NCI-H2196 (cell line): ENCODE measurements at regions not wholly inside any gene's neighbourhood (a gene's known extent, or its start where the extent isn't known, plus 50 kb on each side); places are given as distances from the start of the nearest gene placed in this dataset.
"Not testable (repeated sequence)": the region's sequence is repeated elsewhere in the genome, so short reads cannot be mapped to it uniquely, and the experiment has no call there.

Source experiments
- DNase-seq: peaks from one replicate; lab custom pipeline; 2025; ENCODE audit not compliant: unreplicated experiment; lab: John Stamatoyannopoulos, UW

- no peak for DNase-seq
Measured at GRCh38 chr2:115904516-115904915, 1462.1 kb downstream of the DPP10 start.

DNA sequence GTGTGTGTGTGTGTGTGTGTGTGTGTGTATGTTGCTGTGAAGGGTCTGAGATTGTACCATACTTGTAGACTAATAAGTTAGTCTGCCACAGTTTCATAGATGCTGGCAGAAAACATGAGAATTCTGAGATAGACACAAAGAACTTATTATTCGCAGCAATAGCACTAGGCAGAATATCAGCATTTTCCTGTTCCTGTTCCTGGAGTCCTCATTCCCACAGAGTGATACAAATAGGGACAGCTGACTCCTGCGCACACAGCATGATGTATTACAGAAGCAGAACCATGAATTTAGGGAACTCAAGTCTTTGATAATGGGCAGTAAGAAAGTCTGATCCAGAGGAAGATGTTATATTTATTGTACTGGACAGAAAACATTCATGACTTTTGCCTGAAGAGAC lies 1466.3 kb downstream of the DPP10 start:
- DNase-seq, result no peak

DNA sequence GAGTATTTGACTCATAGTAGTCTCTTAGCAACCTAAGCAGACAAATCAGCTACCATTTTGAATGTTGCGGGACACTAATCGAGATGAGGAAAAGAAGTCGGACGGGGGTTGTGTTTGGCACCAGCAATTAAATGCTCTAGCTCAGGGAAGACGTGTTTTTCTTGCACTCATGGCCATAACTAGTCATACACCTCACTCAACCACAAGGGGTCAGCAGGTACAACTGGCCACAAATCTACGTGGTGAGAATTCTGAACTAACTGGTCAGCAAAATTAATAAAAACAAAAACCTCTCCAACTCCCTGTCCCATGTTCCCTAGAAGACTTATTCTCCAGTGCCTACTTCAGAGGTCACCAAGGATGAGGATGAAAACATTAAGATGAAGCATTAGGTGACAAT lies 1467.8 kb downstream of the DPP10 start:
- no peak for DNase-seq

DNA sequence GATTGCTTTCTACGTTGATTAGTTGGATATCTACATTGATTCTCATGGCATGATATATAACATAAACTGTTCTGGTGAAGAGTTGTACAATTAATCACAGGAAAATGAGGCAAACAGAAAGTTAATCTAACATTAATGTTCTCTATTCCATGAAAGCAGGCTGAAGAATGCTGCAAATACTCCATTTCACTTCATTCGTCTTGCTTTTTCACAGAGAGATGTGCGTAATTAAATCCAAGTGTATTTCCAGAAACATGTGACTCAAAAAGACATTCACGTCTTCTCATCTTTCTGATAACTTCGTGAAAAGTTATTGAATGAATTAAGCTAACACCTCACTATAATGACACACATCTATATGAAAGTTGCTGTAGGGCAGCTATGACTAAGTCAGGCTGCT lies 1471.5 kb downstream of the DPP10 start:
- DNase-seq, result no peak

DNA sequence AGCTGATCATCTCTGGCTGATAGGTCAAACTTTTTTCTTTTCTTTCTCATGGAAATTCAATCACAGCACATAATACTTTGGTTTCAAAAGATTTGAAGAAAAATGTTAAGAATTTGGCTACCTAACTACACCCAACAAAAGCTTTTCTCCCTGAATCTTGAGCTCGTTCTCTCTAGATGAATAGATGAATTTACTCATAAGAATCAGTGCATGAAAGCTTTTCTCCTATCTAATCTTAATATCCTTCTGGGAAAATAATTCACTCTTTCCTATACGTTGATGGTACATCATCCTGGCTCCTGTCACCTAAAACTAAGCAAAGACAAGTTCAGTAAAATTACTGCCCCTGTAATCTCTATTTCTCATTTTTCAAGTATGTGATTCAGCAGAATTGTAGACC lies 1479.1 kb downstream of the DPP10 start:
- no peak for DNase-seq

DNA sequence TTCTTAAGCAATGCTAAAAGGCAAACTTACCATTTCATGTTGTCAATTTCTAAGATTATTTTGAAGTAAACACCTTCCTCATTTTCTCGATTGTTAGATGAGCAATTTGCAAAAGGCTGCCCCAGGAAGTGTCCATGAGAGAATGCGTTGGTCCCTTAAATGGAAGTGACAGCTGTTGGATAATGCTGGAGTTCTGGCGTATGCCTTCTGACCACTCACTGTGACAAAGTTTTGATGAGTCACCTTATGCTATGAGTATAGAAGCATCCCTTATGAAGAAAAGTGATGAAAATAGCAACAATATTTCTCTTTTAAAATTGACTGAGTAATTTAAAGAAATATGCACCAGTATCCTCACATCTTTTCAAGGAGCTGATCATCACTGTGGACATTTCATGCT lies 1497.5 kb downstream of the DPP10 start:
- no peak for DNase-seq

DNA sequence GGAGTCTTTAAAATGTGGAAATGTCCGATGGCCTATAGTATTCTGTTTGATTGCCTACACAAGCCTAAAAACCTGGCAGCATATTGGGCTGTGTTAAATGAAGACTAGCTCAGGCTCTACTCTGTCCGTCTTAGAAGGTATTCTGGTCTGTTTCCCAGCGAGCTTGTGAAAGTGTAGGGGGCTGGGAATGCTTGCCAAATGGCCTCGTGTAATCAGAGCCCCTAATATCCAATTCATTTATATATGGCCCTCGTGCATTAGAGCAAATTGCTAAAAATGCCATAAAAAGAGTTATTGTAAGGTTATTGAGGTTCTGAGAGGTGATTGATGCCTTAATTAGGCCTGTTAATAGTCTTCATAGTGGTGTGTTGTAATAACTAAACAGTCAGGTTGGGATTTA lies 1500.4 kb downstream of the DPP10 start:
- no peak for DNase-seq

- no peak for DNase-seq
Measured at GRCh38 chr2:115946341-115946740, 1503.9 kb downstream of the DPP10 start.

- DNase-seq, result no peak
Measured at GRCh38 chr2:115946891-115947290, 1504.5 kb downstream of the DPP10 start.

DNA sequence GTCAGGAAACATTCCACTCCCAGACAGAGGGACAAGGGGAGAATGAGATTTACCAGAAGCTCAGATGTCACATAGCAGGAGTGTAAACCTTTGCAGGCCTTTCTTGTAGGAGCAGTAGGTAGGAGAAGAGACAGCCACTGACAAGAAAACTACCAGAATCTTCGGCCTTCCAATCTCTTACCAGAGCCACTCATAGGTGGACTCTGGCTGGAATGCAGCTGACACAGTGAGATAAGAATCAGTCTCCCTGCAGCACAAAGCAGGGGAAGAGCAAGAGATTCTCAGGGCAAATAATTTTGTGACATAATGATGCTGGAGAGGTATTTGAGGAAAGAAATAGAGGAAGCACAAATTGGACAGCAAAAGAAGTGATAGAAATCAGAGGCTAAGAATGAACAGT lies 1534.5 kb downstream of the DPP10 start:
- no peak for DNase-seq

GRCh38 chr2:115999039-115999438 lies 1556.6 kb downstream of the DPP10 start:
- DNase-seq, result no peak

DNA sequence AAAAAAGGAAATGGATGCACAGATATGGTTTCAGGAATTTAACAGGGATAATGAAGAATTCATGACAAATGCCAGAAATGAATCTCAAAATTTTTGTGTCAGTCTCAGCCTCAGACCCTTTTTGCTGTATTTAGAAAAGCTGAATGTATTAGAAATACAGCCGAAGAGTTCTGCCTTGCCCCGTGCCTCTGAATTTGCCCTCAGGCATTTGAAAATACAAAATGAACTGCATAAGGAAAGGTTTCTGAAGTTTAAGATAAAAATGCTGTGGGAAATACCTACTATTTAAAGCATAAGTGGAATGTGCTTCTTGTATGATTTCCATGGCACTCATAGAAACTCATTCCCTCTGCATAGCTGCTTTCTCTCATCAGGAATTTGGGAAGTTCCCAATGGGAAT lies 1580.6 kb downstream of the DPP10 start:
- no peak for DNase-seq

DNA sequence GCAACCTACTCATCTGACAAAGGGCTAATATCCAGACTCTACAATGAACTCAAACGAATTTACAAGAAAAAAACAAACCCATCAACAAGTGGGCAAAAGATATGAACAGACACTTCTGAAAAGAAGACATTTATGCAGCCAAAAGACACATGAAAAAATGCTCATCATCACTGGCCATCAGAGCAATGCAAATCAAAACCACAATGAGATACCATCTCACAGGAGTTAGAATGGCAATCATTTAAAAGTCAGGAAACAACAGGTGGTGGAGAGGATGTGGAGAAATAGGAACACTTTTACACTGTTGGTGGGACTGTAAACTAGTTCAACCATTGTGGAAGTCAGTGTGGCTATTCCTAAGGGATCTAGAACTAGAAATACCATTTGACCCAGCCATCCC lies 1596.3 kb downstream of the DPP10 start:
- DNase-seq, result not testable (repeated sequence)

DNA sequence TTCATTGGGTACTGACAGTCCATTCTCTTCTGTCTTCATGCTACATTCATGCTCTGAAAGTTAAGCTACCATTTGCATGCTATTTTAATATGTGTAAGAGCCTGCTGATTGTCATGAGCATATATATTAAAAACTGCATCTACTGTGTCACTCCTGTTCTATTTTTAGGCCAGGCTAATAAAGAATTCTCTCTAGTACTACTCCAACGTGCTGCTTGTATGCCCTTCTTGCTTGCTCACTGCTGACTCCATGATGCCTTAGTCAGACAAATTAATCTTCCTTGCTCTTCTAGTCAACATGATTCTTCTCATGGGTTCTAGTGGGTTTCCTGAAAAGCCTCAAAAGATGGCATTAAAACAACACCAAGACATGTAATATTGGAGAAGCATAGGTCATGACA lies 1600.1 kb downstream of the DPP10 start:
- no peak for DNase-seq

DNA sequence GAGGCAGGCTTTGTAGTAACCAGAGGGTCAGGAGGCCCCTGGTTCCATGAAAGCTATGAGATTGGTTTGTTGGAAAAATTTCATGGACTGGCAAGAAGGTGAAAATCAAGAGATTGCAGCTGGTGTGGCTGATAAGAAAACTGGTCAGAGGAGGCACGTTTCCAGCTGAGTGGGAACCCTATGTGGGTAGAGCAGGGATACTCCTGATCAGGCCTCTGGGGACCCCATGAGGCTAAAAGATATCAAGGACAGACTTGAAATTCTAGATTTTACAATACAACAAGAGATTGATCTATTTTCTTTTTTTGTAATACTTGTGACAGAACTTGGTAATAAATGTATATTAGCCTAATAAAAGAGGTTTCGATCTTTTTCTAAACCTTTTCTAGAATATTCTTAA lies 1615.1 kb downstream of the DPP10 start:
- DNase-seq, result no peak

GRCh38 chr2:116061023-116061422 lies 1618.6 kb downstream of the DPP10 start:
- no peak for DNase-seq

- DNase-seq, result no peak
Measured at GRCh38 chr2:116073731-116074130, 1631.3 kb downstream of the DPP10 start.

- DNase-seq, result no peak
Measured at GRCh38 chr2:116074161-116074560, 1631.7 kb downstream of the DPP10 start.

- no peak for DNase-seq
Measured at GRCh38 chr2:116088236-116088635, 1645.8 kb downstream of the DPP10 start.

DNA sequence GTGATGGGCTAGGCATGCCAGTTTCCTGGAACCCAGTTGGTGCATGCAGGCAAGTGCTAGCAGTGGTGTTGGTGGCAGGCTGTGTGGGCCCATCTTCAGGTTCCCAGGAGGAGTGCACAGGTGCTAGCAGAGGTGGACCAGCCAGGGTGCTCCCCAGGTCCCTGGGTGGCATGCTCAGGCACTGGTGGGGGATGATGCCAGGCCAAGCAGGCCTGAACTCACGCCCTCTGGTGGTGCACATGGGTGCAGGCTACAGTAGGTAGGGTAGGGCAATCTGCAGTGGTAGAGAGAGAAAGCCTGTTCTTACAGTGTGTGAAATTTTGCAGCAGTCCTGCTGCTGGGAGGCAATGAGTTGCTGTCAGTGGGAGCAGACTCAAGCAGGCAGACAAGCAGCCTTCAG lies 1651.8 kb downstream of the DPP10 start:
- DNase-seq, result no peak

DNA sequence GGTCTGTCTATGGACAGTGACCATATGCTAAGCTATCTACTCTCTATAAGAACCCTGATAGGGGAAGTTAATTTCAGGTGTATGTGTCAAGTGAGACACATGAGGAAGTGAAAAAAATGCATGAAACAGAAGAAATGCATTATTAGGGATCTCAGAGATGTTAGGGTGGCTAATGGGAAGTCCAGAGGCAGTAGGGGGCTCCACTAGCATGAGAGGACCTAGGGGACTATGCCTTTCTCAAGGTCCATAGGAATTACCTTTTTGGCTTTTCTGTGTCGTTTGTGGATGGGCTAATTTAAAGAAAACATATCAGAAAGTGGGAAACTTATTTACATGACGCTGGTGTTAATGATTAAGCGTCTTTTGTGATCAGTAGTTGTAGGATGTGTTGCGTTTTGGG lies 1653.2 kb downstream of the DPP10 start:
- no peak for DNase-seq

DNA sequence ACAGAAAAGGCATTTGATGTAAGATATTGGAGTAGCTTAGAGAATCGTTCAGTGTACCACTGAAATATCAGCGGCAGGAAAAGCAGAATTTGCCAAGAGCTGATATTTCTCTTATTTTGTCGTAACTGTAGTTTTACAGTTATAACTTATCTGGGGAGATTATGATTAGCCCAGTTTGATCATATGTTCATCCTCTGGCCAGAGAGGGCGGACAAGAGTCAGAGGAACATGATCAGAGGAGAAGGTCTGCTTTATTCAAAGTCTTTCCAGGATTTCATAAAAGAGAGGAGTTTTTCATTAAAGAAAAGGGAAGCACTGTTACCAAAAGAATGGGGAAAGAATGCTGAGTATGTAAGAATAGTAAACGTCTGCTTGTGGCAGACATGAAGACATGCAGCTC lies 1655.6 kb downstream of the DPP10 start:
- no peak for DNase-seq

DNA sequence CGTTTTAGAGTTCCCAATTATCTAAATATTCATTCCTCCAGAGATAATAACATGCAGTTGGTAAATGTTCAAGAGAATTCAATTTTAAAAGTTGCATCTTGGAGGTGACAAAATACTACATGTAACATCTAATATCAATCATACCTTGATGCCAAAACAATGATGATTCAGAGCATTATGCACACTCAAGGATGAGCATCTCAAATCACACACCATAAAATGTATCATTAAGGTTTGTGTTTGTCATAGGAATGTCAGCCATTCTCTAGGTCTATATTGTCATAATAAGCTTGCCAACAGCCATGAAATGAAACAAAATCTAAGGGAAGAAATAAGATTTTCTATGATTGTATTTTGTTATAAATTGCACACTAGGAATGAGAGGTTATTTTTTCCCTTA lies 1667.0 kb downstream of the DPP10 start:
- no peak for DNase-seq

- no peak for DNase-seq
Measured at GRCh38 chr2:116117845-116118244, 1675.4 kb downstream of the DPP10 start.
